Neural cell (in vitro differentiated cells): ENCODE measurements at regions not wholly inside any gene's neighbourhood (a gene's known extent, or its start where the extent isn't known, plus 50 kb on each side); places are given as distances from the start of the nearest gene placed in this dataset.

Source experiments
- H2AFZ ChIP-seq: fragments of 200-600, 300-800 bp; sonication (generic), shearing (Covaris generic); 2 replicates; pipeline ENCODE4 v1.6.0; 2014; ENCODE audit warnings: low read depth, mild to moderate bottlenecking, antibody characterized with exemption, low read length, moderate library complexity
- H3F3A ChIP-seq: fragments of 200-600 bp; shearing (Covaris generic); 2 replicates; pipeline ENCODE4 v1.6.1; 2016; ENCODE audit warnings: mild to moderate bottlenecking, moderate library complexity, mixed read lengths, antibody characterized with exemption, low read length; ENCODE audit not compliant: insufficient read depth, poor library complexity, severe bottlenecking
- H3K27ac ChIP-seq: fragments of 200-600, 300-800 bp; sonication (generic), shearing (Covaris generic); 2 replicates; pipeline ENCODE4 v1.5.1; 2014; ENCODE audit warnings: mild to moderate bottlenecking, low read length, moderate library complexity
- H3K27me3 ChIP-seq: fragments of 300-800, 200-600 bp; sonication (generic), shearing (Covaris generic); 2 replicates; pipeline ENCODE4 v1.6.0; 2014; ENCODE audit warnings: mild to moderate bottlenecking, low read depth, low read length, moderate library complexity; ENCODE audit not compliant: insufficient read depth
- H3K36me3 ChIP-seq: fragments of 300-800, 200-600 bp; sonication (generic), shearing (Covaris generic); 2 replicates; pipeline ENCODE4 v1.5.1; 2014; ENCODE audit warnings: mild to moderate bottlenecking, antibody characterized with exemption, low read length, moderate library complexity; ENCODE audit not compliant: insufficient read depth
- H3K4me2 ChIP-seq: fragments of 300-800, 200-600 bp; sonication (generic), shearing (Covaris generic); 2 replicates; pipeline ENCODE4 v1.6.0; 2014; ENCODE audit warnings: mild to moderate bottlenecking, low read length
- H3K4me3 ChIP-seq: fragments of 300-800, 200-600 bp; sonication (generic), shearing (Covaris generic); 2 replicates; pipeline ENCODE4 v1.5.1; 2014; ENCODE audit warnings: mild to moderate bottlenecking, low read length, moderate library complexity
- H3K79me2 ChIP-seq: fragments of 200-600 bp; shearing (Covaris generic); replicated peaks from 2 replicates; pipeline ENCODE4 v1.6.0; 2014; ENCODE audit warnings: mild to moderate bottlenecking, low read length, moderate library complexity; ENCODE audit not compliant: insufficient read depth
- H3K9ac ChIP-seq: fragments of 300-800, 200-600 bp; sonication (generic), shearing (Covaris generic); 2 replicates; pipeline ENCODE4 v1.6.1; 2016; ENCODE audit warnings: mild to moderate bottlenecking, low read length, mixed read lengths
- H3K9me2 ChIP-seq: fragments of 200-600 bp; shearing (Covaris generic); 2 replicates; pipeline ENCODE4 v1.6.1; 2016; ENCODE audit warnings: mild to moderate bottlenecking, low read length, mixed read lengths; ENCODE audit not compliant: insufficient read depth
- H3K9me3 ChIP-seq: fragments of 200-600, 300-800 bp; sonication (generic), shearing (Covaris generic); 2 replicates; pipeline ENCODE4 v1.6.1; 2016; ENCODE audit warnings: mild to moderate bottlenecking, mixed run types, low read length, moderate library complexity, mixed read lengths
- H4K20me1 ChIP-seq: fragments of 200-600 bp; shearing (Covaris generic); 2 replicates; pipeline ENCODE4 v1.6.1; 2016; ENCODE audit warnings: mild to moderate bottlenecking, mixed run types; ENCODE audit not compliant: insufficient read depth
- CTCF ChIP-seq: fragments of 450-650 bp; IDR thresholded peaks from 2 replicates; pipeline ENCODE4 v1.5.1; 2014; ENCODE audit warnings: antibody characterized with exemption, mild to moderate bottlenecking, moderate library complexity; ENCODE audit not compliant: poor library complexity, severe bottlenecking
- EP300 ChIP-seq: fragments of 450-650 bp; conservative IDR thresholded peaks from 2 replicates; pipeline ENCODE4 v1.6.1; 2014; ENCODE audit warnings: antibody characterized with exemption, mild to moderate bottlenecking, moderate library complexity; ENCODE audit not compliant: poor library complexity, severe bottlenecking
- EZH2 ChIP-seq: fragments of 200-600, 300-800 bp; shearing (Covaris generic), sonication (generic); IDR thresholded peaks from 2 replicates; pipeline ENCODE4 v1.6.1; 2014; ENCODE audit warnings: antibody characterized with exemption, low read length, borderline replicate concordance, mild to moderate bottlenecking; ENCODE audit not compliant: insufficient read depth, poor library complexity, severe bottlenecking
- MXI1 ChIP-seq: fragments of 450-650 bp; conservative IDR thresholded peaks from 2 replicates; pipeline ENCODE4 v1.6.1; 2014; ENCODE audit warnings: antibody characterized with exemption, mild to moderate bottlenecking; ENCODE audit not compliant: poor library complexity, severe bottlenecking
- POLR2AphosphoS5 ChIP-seq: IDR thresholded peaks from 2 replicates; pipeline ENCODE4 v1.6.1; 2012
- RAD21 ChIP-seq: fragments of 450-650 bp; conservative IDR thresholded peaks from 2 replicates; pipeline ENCODE4 v1.6.1; 2014; ENCODE audit warnings: antibody characterized with exemption, mild to moderate bottlenecking, moderate library complexity
- SMC3 ChIP-seq: fragments of 450-650 bp; conservative IDR thresholded peaks from 2 replicates; pipeline ENCODE4 v1.6.1; 2014; ENCODE audit warnings: antibody characterized with exemption, mild to moderate bottlenecking, moderate library complexity; ENCODE audit not compliant: poor library complexity
- TAF1 ChIP-seq: IDR thresholded peaks from 2 replicates; pipeline ENCODE4 v1.6.1; 2012; ENCODE audit warnings: low read depth
- TF ChIP-seq, protein P1 (sequence below): IDR thresholded peaks from 2 replicates; pipeline ENCODE4 v1.6.1; 2012; ENCODE audit warnings: borderline replicate concordance

GRCh38 chr5:175056831-175057230, 332.4 kb downstream of the MSX2 start:
- Histone ChIP-seq H4K20me1 (no peaks in the 10 kb centered on the region), H3K9me2 (no peaks in the 10 kb centered on the region), H3K9me3 (no peaks in the 10 kb centered on the region), H3K4me2 (no peak overlapping the region), H3K27ac (no peak overlapping the region), H3K79me2 (no peaks in the 10 kb centered on the region), H2AFZ (no peak overlapping the region), H3K27me3 (no peaks in the 10 kb centered on the region), H3F3A (no peaks in the 10 kb centered on the region), H3K4me3 (no peak overlapping the region), H3K36me3 (no peaks in the 10 kb centered on the region), H3K9ac (no peak overlapping the region)
- no peak for TF ChIP-seq RAD21

DNA sequence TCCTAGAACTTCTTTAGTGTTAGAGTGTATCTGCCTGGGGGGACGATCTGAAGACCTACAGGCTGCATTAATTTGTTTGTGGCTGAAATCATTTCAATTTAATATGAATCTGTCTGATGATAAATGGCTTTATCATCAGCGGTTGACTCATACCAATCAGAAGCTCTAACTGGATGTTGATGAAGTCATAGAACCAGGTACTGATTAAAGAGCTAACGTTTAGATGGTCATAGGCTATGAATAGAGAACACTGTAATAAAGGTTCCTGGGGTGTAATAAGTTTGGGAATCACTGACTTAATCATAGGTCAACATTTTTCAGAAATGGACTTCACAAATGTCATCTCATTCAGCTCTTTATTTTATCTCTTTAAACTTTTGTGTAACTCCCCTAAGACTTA, 329.9 kb downstream of the MSX2 start:
- Histone ChIP-seq H3K9ac (no peak overlapping the region), H3K4me2 (no peak overlapping the region), H3K27me3 (no peaks in the 10 kb centered on the region)

More for the DNA sequence above, 329.9 kb downstream of the MSX2 start:
- no peaks in the 10 kb centered on the region for H3K9me2 ChIP-seq
- H3K36me3 ChIP-seq: no peaks in the 10 kb centered on the region
- H3K79me2 ChIP-seq: no peaks in the 10 kb centered on the region
- TF ChIP-seq POLR2AphosphoS5: no peak
- no peak for TF ChIP-seq TAF1
- TF ChIP-seq CTCF: no peak
- no peak for TF ChIP-seq MXI1
- TF ChIP-seq RAD21: no peak
- no peak for TF ChIP-seq EP300
- TF ChIP-seq EZH2: no peak
- TF ChIP-seq SMC3: no peak
- TF ChIP-seq, protein P1, sequence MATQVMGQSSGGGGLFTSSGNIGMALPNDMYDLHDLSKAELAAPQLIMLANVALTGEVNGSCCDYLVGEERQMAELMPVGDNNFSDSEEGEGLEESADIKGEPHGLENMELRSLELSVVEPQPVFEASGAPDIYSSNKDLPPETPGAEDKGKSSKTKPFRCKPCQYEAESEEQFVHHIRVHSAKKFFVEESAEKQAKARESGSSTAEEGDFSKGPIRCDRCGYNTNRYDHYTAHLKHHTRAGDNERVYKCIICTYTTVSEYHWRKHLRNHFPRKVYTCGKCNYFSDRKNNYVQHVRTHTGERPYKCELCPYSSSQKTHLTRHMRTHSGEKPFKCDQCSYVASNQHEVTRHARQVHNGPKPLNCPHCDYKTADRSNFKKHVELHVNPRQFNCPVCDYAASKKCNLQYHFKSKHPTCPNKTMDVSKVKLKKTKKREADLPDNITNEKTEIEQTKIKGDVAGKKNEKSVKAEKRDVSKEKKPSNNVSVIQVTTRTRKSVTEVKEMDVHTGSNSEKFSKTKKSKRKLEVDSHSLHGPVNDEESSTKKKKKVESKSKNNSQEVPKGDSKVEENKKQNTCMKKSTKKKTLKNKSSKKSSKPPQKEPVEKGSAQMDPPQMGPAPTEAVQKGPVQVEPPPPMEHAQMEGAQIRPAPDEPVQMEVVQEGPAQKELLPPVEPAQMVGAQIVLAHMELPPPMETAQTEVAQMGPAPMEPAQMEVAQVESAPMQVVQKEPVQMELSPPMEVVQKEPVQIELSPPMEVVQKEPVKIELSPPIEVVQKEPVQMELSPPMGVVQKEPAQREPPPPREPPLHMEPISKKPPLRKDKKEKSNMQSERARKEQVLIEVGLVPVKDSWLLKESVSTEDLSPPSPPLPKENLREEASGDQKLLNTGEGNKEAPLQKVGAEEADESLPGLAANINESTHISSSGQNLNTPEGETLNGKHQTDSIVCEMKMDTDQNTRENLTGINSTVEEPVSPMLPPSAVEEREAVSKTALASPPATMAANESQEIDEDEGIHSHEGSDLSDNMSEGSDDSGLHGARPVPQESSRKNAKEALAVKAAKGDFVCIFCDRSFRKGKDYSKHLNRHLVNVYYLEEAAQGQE: no peak
- no peak overlapping the region for H3K4me3 ChIP-seq
- H2AFZ ChIP-seq: no peak overlapping the region
- no peaks in the 10 kb centered on the region for H3F3A ChIP-seq
- H3K9me3 ChIP-seq: no peaks in the 10 kb centered on the region
- H4K20me1 ChIP-seq: no peaks in the 10 kb centered on the region
- H3K27ac ChIP-seq: no peak overlapping the region
